ENCODE measurements at regions not wholly inside any gene's neighbourhood (a gene's known extent, or its start where the extent isn't known, plus 50 kb on each side); places are given as distances from the start of the nearest gene placed in this dataset.

- no CpG with 5 or more reads among the region's 1 CpG for WGBS (ENCODE audit: extremely low coverage, insufficient coverage, low lambda C conversion rate)
These were observed 164.7 kb upstream of the MEIS1 start for GRCh38 chr2:66270247-66270646.

GRCh38 chr2:66269166-66269565, 165.8 kb upstream of the MEIS1 start:
- H3K4me3 ChIP-seq (ENCODE audit: low read length): no peak overlapping the region
- DNase-seq: no peak
- H3K36me3 ChIP-seq (ENCODE audit: control insufficient read depth, insufficient read depth, low read length): no peaks in the 10 kb centered on the region
- no peak overlapping the region for H4K5ac ChIP-seq (ENCODE audit: low read length)
- no peaks in the 10 kb centered on the region for H3K79me2 ChIP-seq (ENCODE audit: control insufficient read depth, insufficient read depth, low read length)
- H3K27ac ChIP-seq (ENCODE audit: low read depth, low read length): no peak overlapping the region
- no peak overlapping the region for H3K9ac ChIP-seq (ENCODE audit: low read length)
- H3K56ac ChIP-seq (ENCODE audit: low read length): no peak overlapping the region
- no CpG with 5 or more reads among the region's 1 CpG for WGBS (ENCODE audit: extremely low coverage, insufficient coverage, low lambda C conversion rate)
- H3K23ac ChIP-seq (ENCODE audit: low read length): no peak overlapping the region
- H3K18ac ChIP-seq (ENCODE audit: low read length): no peak overlapping the region
- no peaks in the 10 kb centered on the region for H3K4me1 ChIP-seq (ENCODE audit: control insufficient read depth, low read depth, low read length)
- H2BK120ac ChIP-seq (ENCODE audit: low read depth, low read length): no peak overlapping the region
- no peak overlapping the region for H3K4ac ChIP-seq (ENCODE audit: low read depth, low read length)
- H3K79me1 ChIP-seq (ENCODE audit: low read length): no peaks in the 10 kb centered on the region
- no peak overlapping the region for H2AK5ac ChIP-seq (ENCODE audit: low read length)
- H4K8ac ChIP-seq (ENCODE audit: low read depth, low read length): no peak overlapping the region
- no peak overlapping the region for H2BK15ac ChIP-seq (replicated peaks; ENCODE audit: low read depth)
- no peaks in the 10 kb centered on the region for H3K27me3 ChIP-seq (ENCODE audit: insufficient read depth, low read length, poor library complexity)
- H3K4me2 ChIP-seq (ENCODE audit: low read length): no peak overlapping the region
- H2BK5ac ChIP-seq (ENCODE audit: low read length): no peak overlapping the region

More at GRCh38 chr2:66270247-66270646, 164.7 kb upstream of the MEIS1 start:
- Histone ChIP-seq H2BK15ac (replicated peaks; ENCODE audit: low read depth) (no peak overlapping the region), H3K79me1 (ENCODE audit: low read length) (no peaks in the 10 kb centered on the region), H3K4me1 (ENCODE audit: control insufficient read depth, low read depth, low read length) (no peaks in the 10 kb centered on the region), H3K79me2 (ENCODE audit: control insufficient read depth, insufficient read depth, low read length) (no peaks in the 10 kb centered on the region), H3K36me3 (ENCODE audit: control insufficient read depth, insufficient read depth, low read length) (no peaks in the 10 kb centered on the region), H4K5ac (ENCODE audit: low read length) (no peak overlapping the region), H2BK120ac (ENCODE audit: low read depth, low read length) (no peak overlapping the region), H3K56ac (ENCODE audit: low read length) (no peak overlapping the region), H4K8ac (ENCODE audit: low read depth, low read length) (no peak overlapping the region), H3K4me2 (ENCODE audit: low read length) (no peak overlapping the region), H3K4me3 (ENCODE audit: low read length) (no peak overlapping the region), H3K23ac (ENCODE audit: low read length) (no peak overlapping the region), H2BK5ac (ENCODE audit: low read length) (no peak overlapping the region), H3K27ac (ENCODE audit: low read depth, low read length) (no peak overlapping the region), H3K4ac (ENCODE audit: low read depth, low read length) (no peak overlapping the region), H3K27me3 (ENCODE audit: insufficient read depth, low read length, poor library complexity) (no peaks in the 10 kb centered on the region), H2AK5ac (ENCODE audit: low read length) (no peak overlapping the region), H3K18ac (ENCODE audit: low read length) (no peak overlapping the region), H3K9ac (ENCODE audit: low read length) (no peak overlapping the region)
- peak; percentile 83 for DNase-seq

DNA sequence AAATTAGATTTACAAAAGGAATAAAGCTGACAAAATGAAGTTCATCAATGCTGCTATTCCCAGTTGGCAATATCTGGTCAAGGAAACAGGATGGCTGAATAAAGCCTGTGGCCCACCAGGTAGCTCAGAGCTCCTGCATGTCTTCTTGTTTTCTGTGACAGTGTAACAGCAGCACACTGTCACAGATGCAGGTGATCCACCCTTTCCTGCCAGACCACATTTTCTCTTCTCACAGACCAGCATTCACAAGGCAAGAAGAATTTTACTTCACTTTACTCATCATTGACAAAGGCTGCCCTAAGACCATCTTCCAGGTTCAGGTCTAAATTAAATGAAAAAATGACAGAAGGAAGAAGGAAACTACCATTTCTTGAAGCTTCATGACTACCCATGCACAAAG, 166.2 kb upstream of the MEIS1 start:
- no peak overlapping the region for H2AK5ac ChIP-seq (ENCODE audit: low read length)
- H3K4me3 ChIP-seq (ENCODE audit: low read length): no peak overlapping the region
- H3K36me3 ChIP-seq (ENCODE audit: control insufficient read depth, insufficient read depth, low read length): no peaks in the 10 kb centered on the region
- no peaks in the 10 kb centered on the region for H3K27me3 ChIP-seq (ENCODE audit: insufficient read depth, low read length, poor library complexity)
- H3K56ac ChIP-seq (ENCODE audit: low read length): no peak overlapping the region
- no peak overlapping the region for H3K4me2 ChIP-seq (ENCODE audit: low read length)
- H4K8ac ChIP-seq (ENCODE audit: low read depth, low read length): no peak overlapping the region
- DNase-seq: no peak
- H2BK15ac ChIP-seq (replicated peaks; ENCODE audit: low read depth): no peak overlapping the region
- H3K4me1 ChIP-seq (ENCODE audit: control insufficient read depth, low read depth, low read length): no peaks in the 10 kb centered on the region
- no peak overlapping the region for H3K23ac ChIP-seq (ENCODE audit: low read length)
- no peak overlapping the region for H2BK5ac ChIP-seq (ENCODE audit: low read length)
- H3K79me2 ChIP-seq (ENCODE audit: control insufficient read depth, insufficient read depth, low read length): no peaks in the 10 kb centered on the region
- no peak overlapping the region for H4K5ac ChIP-seq (ENCODE audit: low read length)
- H3K9ac ChIP-seq (ENCODE audit: low read length): no peak overlapping the region
- H3K79me1 ChIP-seq (ENCODE audit: low read length): no peaks in the 10 kb centered on the region
- no peak overlapping the region for H3K18ac ChIP-seq (ENCODE audit: low read length)
- H3K4ac ChIP-seq (ENCODE audit: low read depth, low read length): no peak overlapping the region
- no peak overlapping the region for H2BK120ac ChIP-seq (ENCODE audit: low read depth, low read length)
- no peak overlapping the region for H3K27ac ChIP-seq (ENCODE audit: low read depth, low read length)

- Histone ChIP-seq H4K8ac (ENCODE audit: low read depth, low read length) (no peak overlapping the region), H3K23ac (ENCODE audit: low read length) (no peak overlapping the region), H2AK5ac (ENCODE audit: low read length) (no peak overlapping the region), H3K4me1 (ENCODE audit: control insufficient read depth, low read depth, low read length) (no peaks in the 10 kb centered on the region), H2BK5ac (ENCODE audit: low read length) (no peak overlapping the region), H3K56ac (ENCODE audit: low read length) (no peak overlapping the region), H3K79me2 (ENCODE audit: control insufficient read depth, insufficient read depth, low read length) (no peaks in the 10 kb centered on the region), H3K18ac (ENCODE audit: low read length) (no peak overlapping the region), H3K79me1 (ENCODE audit: low read length) (no peaks in the 10 kb centered on the region), H3K36me3 (ENCODE audit: control insufficient read depth, insufficient read depth, low read length) (no peaks in the 10 kb centered on the region), H3K4ac (ENCODE audit: low read depth, low read length) (no peak overlapping the region), H3K27me3 (ENCODE audit: insufficient read depth, low read length, poor library complexity) (no peaks in the 10 kb centered on the region), H2BK15ac (replicated peaks; ENCODE audit: low read depth) (no peak overlapping the region), H3K27ac (ENCODE audit: low read depth, low read length) (no peak overlapping the region), H4K5ac (ENCODE audit: low read length) (no peak overlapping the region), H3K4me3 (ENCODE audit: low read length) (no peak overlapping the region), H2BK120ac (ENCODE audit: low read depth, low read length) (no peak overlapping the region), H3K9ac (ENCODE audit: low read length) (no peak overlapping the region), H3K4me2 (ENCODE audit: low read length) (no peak overlapping the region)
- DNase-seq: no peak
- no CpG with 5 or more reads among the region's 3 CpGs for WGBS (ENCODE audit: extremely low coverage, insufficient coverage, low lambda C conversion rate)
These were observed 170.6 kb upstream of the MEIS1 start for GRCh38 chr2:66264354-66264753.

GRCh38 chr2:66255867-66256266, 179.1 kb upstream of the MEIS1 start:
- no peak overlapping the region for H2BK5ac ChIP-seq (ENCODE audit: low read length)
- peak overlapping the region; percentile 47 for H3K56ac ChIP-seq (ENCODE audit: low read length)
- WGBS (ENCODE audit: extremely low coverage, insufficient coverage, low lambda C conversion rate): no CpG with 5 or more reads among the region's 3 CpGs
- peaks cover 3% of the 10 kb centered on the region for H3K4me1 ChIP-seq (ENCODE audit: control insufficient read depth, low read depth, low read length)
- H2BK120ac ChIP-seq (ENCODE audit: low read depth, low read length): peak overlapping the region; percentile 73
- H2AK5ac ChIP-seq (ENCODE audit: low read length): no peak overlapping the region
- no peak overlapping the region for H3K27ac ChIP-seq (ENCODE audit: low read depth, low read length)
- H3K4me3 ChIP-seq (ENCODE audit: low read length): no peak overlapping the region
- no peaks in the 10 kb centered on the region for H3K36me3 ChIP-seq (ENCODE audit: control insufficient read depth, insufficient read depth, low read length)
- no peaks in the 10 kb centered on the region for H3K79me2 ChIP-seq (ENCODE audit: control insufficient read depth, insufficient read depth, low read length)
- no peak overlapping the region for H3K23ac ChIP-seq (ENCODE audit: low read length)
- H3K9ac ChIP-seq (ENCODE audit: low read length): no peak overlapping the region
- no peaks in the 10 kb centered on the region for H3K79me1 ChIP-seq (ENCODE audit: low read length)
- DNase-seq: peak; percentile 14
- peak overlapping the region; percentile 28 for H4K8ac ChIP-seq (ENCODE audit: low read depth, low read length)
- H3K18ac ChIP-seq (ENCODE audit: low read length): peak overlapping the region; percentile 75
- H3K4ac ChIP-seq (ENCODE audit: low read depth, low read length): no peak overlapping the region
- no peak overlapping the region for H3K4me2 ChIP-seq (ENCODE audit: low read length)
- no peaks in the 10 kb centered on the region for H3K27me3 ChIP-seq (ENCODE audit: insufficient read depth, low read length, poor library complexity)
- H4K5ac ChIP-seq (ENCODE audit: low read length): no peak overlapping the region
- H2BK15ac ChIP-seq (replicated peaks; ENCODE audit: low read depth): peak overlapping the region; percentile 98

DNA sequence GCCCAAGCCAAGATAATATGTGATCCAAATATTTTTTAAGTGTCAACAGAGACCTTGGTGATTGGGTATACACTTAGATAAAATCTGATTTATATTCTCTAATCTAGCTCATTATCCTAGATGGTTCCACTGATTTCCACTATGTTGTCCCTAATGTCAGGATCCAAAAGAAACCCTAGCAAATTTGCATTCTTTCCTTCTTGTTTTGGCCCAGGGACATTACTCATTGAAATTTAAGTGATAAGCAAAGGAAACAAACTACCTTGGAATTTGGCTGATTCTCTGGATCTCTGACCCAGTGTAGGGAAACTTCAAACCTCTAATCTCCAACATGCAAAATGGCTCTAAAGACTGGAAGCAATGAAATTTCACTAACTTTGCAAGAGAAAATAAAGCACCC, 179.8 kb upstream of the MEIS1 start:
- Histone ChIP-seq H4K5ac (ENCODE audit: low read length) (no peak overlapping the region), H3K56ac (ENCODE audit: low read length) (no peak overlapping the region), H3K18ac (ENCODE audit: low read length) (no peak overlapping the region), H4K8ac (ENCODE audit: low read depth, low read length) (no peak overlapping the region), H3K79me1 (ENCODE audit: low read length) (no peaks in the 10 kb centered on the region), H2BK15ac (replicated peaks; ENCODE audit: low read depth) (no peak overlapping the region), H3K27me3 (ENCODE audit: insufficient read depth, low read length, poor library complexity) (no peaks in the 10 kb centered on the region), H3K36me3 (ENCODE audit: control insufficient read depth, insufficient read depth, low read length) (no peaks in the 10 kb centered on the region), H3K27ac (ENCODE audit: low read depth, low read length) (no peak overlapping the region), H3K23ac (ENCODE audit: low read length) (no peak overlapping the region), H3K4me3 (ENCODE audit: low read length) (no peak overlapping the region), H3K79me2 (ENCODE audit: control insufficient read depth, insufficient read depth, low read length) (no peaks in the 10 kb centered on the region), H3K4me1 (ENCODE audit: control insufficient read depth, low read depth, low read length) (peaks cover 3% of the 10 kb centered on the region), H3K4me2 (ENCODE audit: low read length) (no peak overlapping the region), H3K9ac (ENCODE audit: low read length) (no peak overlapping the region), H3K4ac (ENCODE audit: low read depth, low read length) (no peak overlapping the region), H2AK5ac (ENCODE audit: low read length) (no peak overlapping the region), H2BK5ac (ENCODE audit: low read length) (no peak overlapping the region), H2BK120ac (ENCODE audit: low read depth, low read length) (no peak overlapping the region)
- peak; percentile 77 for DNase-seq

All from mesendoderm (in vitro differentiated cells).